SK-N-SH treated with all-trans-retinoic acid at 6 μM for 48 hours (cell line): ENCODE measurements at regions not wholly inside any gene's neighbourhood (a gene's known extent, or its start where the extent isn't known, plus 50 kb on each side); places are given as distances from the start of the nearest gene placed in this dataset.
"Not testable (repeated sequence)": the region's sequence is repeated elsewhere in the genome, so short reads cannot be mapped to it uniquely, and the experiment has no call there.

ENCODE experiments used
- ATAC-seq: fragments of 200-7000 bp; cut with Tn5 transposase; 3 replicates; pipeline ENCODE4 v1.9.1; 2020; ENCODE audit warnings: mild to moderate bottlenecking, moderate library complexity
- BACH2 ChIP-seq: fragments of 250-450 bp; sonication (Bioruptor Pico); IDR thresholded peaks from 2 replicates; pipeline ENCODE4 v1.9.0; 2021; ENCODE audit warnings: mild to moderate bottlenecking, borderline replicate concordance
- CREB5 ChIP-seq: fragments of 250-450 bp; sonication (Bioruptor Pico); IDR thresholded peaks from 2 replicates; pipeline ENCODE4 v1.5.1; 2020; ENCODE audit warnings: low read depth, mild to moderate bottlenecking, moderate library complexity
- CSDC2 ChIP-seq: fragments of 250-450 bp; sonication (Bioruptor Pico); IDR thresholded peaks from 2 replicates; pipeline ENCODE4 v1.5.0; 2020; ENCODE audit warnings: mild to moderate bottlenecking, moderate library complexity
- ESRRG ChIP-seq: fragments of 250-450 bp; sonication (Bioruptor Pico); IDR thresholded peaks from 2 replicates; pipeline ENCODE4 v1.6.1; 2021; ENCODE audit warnings: mild to moderate bottlenecking
- GLIS3 ChIP-seq: fragments of 250-450 bp; sonication (Bioruptor Pico); IDR thresholded peaks from 2 replicates; pipeline ENCODE4 v1.5.0; 2020; ENCODE audit warnings: mild to moderate bottlenecking, moderate library complexity
- ISL1 ChIP-seq: fragments of 250-450 bp; sonication (Bioruptor Pico); IDR thresholded peaks from 2 replicates; pipeline ENCODE4 v2.1.2; 2022; ENCODE audit warnings: mild to moderate bottlenecking, moderate library complexity
- OSR1 ChIP-seq: fragments of 250-450 bp; sonication (Bioruptor Pico); IDR thresholded peaks from 2 replicates; pipeline ENCODE4 v1.8.0; 2022; ENCODE audit warnings: moderate library complexity, mild to moderate bottlenecking, inconsistent platforms
- PPARA ChIP-seq: fragments of 250-450 bp; sonication (Bioruptor Pico); IDR thresholded peaks from 2 replicates; pipeline ENCODE4 v1.5.0; 2020; ENCODE audit warnings: mild to moderate bottlenecking, borderline replicate concordance
- RARB ChIP-seq: fragments of 250-450 bp; sonication (Bioruptor Pico); IDR thresholded peaks from 2 replicates; pipeline ENCODE4 v1.8.0; 2021; ENCODE audit warnings: mild to moderate bottlenecking, moderate library complexity
- TCF4 ChIP-seq: fragments of 250-450 bp; sonication (Bioruptor Pico); IDR thresholded peaks from 2 replicates; pipeline ENCODE4 v1.8.0; 2021; ENCODE audit warnings: mild to moderate bottlenecking, moderate library complexity, borderline replicate concordance
- TOX ChIP-seq: fragments of 250-450 bp; sonication (Bioruptor Pico); IDR thresholded peaks from 2 replicates; pipeline ENCODE4 v1.8.0; 2021; ENCODE audit warnings: mild to moderate bottlenecking, moderate library complexity, borderline replicate concordance
- ZC3H10 ChIP-seq: fragments of 250-450 bp; sonication (Bioruptor Pico); IDR thresholded peaks from 2 replicates; pipeline ENCODE4 v1.5.1; 2021; ENCODE audit warnings: mild to moderate bottlenecking, moderate library complexity
- ZFP3 ChIP-seq: fragments of 250-450 bp; sonication (Bioruptor Pico); IDR thresholded peaks from 2 replicates; pipeline ENCODE4 v1.5.0; 2020; ENCODE audit warnings: mild to moderate bottlenecking, moderate library complexity
- ZFP30 ChIP-seq: fragments of 450-650 bp; formaldehyde crosslinking; IDR thresholded peaks from 2 replicates; pipeline ENCODE4 v1.5.0; 2022; ENCODE audit warnings: mild to moderate bottlenecking, moderate library complexity
- ZNF565 ChIP-seq: fragments of 450-650 bp; formaldehyde crosslinking; conservative IDR thresholded peaks from 2 replicates; pipeline ENCODE4 v1.5.0; 2020; ENCODE audit warnings: low read depth, mild to moderate bottlenecking, moderate library complexity

- no peak for ATAC-seq
These were observed 123.4 kb upstream of the VKORC1L1 start for GRCh38 chr7:65749518-65749917.

GRCh38 chr7:65750511-65751344, 122.1 kb upstream of the VKORC1L1 start:
- ATAC-seq: peak; percentile 98
- TF ChIP-seq ZNF565 (CRISPR knock-in tag): no peak
- no peak for TF ChIP-seq TCF4 (CRISPR knock-in tag)
- no peak for TF ChIP-seq CSDC2 (CRISPR knock-in tag)
- TF ChIP-seq ESRRG (CRISPR knock-in tag): no peak
- TF ChIP-seq GLIS3 (CRISPR knock-in tag): no peak
- no peak for TF ChIP-seq PPARA
- no peak for TF ChIP-seq OSR1
- TF ChIP-seq ZC3H10 (CRISPR knock-in tag): no peak

More at GRCh38 chr7:65749518-65749917, 123.4 kb upstream of the VKORC1L1 start:
- no peak for TF ChIP-seq ISL1 (CRISPR knock-in tag)
- TF ChIP-seq OSR1: no peak
- TF ChIP-seq ZFP3 (CRISPR knock-in tag): no peak
- no peak for TF ChIP-seq CSDC2 (CRISPR knock-in tag)
- TF ChIP-seq PPARA: no peak
- no peak for TF ChIP-seq ZNF565 (CRISPR knock-in tag)
- no peak for TF ChIP-seq RARB (CRISPR knock-in tag)
- no peak for TF ChIP-seq BACH2 (CRISPR knock-in tag)
- TF ChIP-seq ZFP30 (CRISPR knock-in tag): no peak
- TF ChIP-seq ZC3H10 (CRISPR knock-in tag): no peak
- no peak for TF ChIP-seq CREB5
- TF ChIP-seq TOX: no peak

GRCh38 chr7:65754070-65754469, 118.8 kb upstream of the VKORC1L1 start:
- ATAC-seq: not testable (repeated sequence)

GRCh38 chr7:65758991-65759390, 113.9 kb upstream of the VKORC1L1 start:
- not testable (repeated sequence) for ATAC-seq

- ATAC-seq: peak; percentile 72
These were observed 110.2 kb upstream of the VKORC1L1 start for GRCh38 chr7:65762712-65763111.

- ATAC-seq: peak; percentile 21; the same call in 2 of the 3 replicates
These were observed 109.8 kb upstream of the VKORC1L1 start for GRCh38 chr7:65763114-65763513.

- ATAC-seq: peak; percentile 99
These were observed 102.2 kb upstream of the VKORC1L1 start for GRCh38 chr7:65770473-65771225.

- ATAC-seq: peak; percentile 4; the same call in 2 of the 3 replicates
These were observed 101.7 kb upstream of the VKORC1L1 start for GRCh38 chr7:65771226-65771569.

- not testable (repeated sequence) for ATAC-seq
These were observed 96.2 kb upstream of the VKORC1L1 start for GRCh38 chr7:65776677-65777076.

- not testable (repeated sequence) for ATAC-seq
These were observed 82.9 kb upstream of the VKORC1L1 start for GRCh38 chr7:65789943-65790342.

GRCh38 chr7:65791788-65792187, 81.1 kb upstream of the VKORC1L1 start:
- ATAC-seq: not testable (repeated sequence)

GRCh38 chr7:65792726-65793125, 80.1 kb upstream of the VKORC1L1 start:
- not testable (repeated sequence) for ATAC-seq

GRCh38 chr7:65794671-65795391, 78.0 kb upstream of the VKORC1L1 start:
- ATAC-seq: peak; percentile 55

- not testable (repeated sequence) for ATAC-seq
These were observed 77.5 kb upstream of the VKORC1L1 start for GRCh38 chr7:65795392-65795716.
